Liver (tissue), 3 donors: ENCODE measurements at regions not wholly inside any gene's neighbourhood (a gene's known extent, or its start where the extent isn't known, plus 50 kb on each side); places are given as distances from the start of the nearest gene placed in this dataset.

Experiments used
- EGR1 ChIP-seq, 2 donors: IDR thresholded peaks; 2 replicates each; pipeline ENCODE4 v1.6.1; 2016 to 2018; ENCODE audit warnings: antibody characterized with exemption in 2 of 2, low read depth in 2 of 2
- FOXA1 ChIP-seq: IDR thresholded peaks from 2 replicates; pipeline ENCODE4 v1.6.1; 2016; ENCODE audit warnings: antibody characterized with exemption
- GABPA ChIP-seq, 2 donors: IDR thresholded peaks in 1 of 2; conservative IDR thresholded peaks in 1 of 2; 2 replicates each; pipeline ENCODE4 v1.6.1; 2016; ENCODE audit warnings: antibody characterized with exemption in 2 of 2, mild to moderate bottlenecking in 1 of 2, moderate library complexity in 1 of 2
- HNF4G ChIP-seq: IDR thresholded peaks from 2 replicates; pipeline ENCODE4 v1.6.1; 2016; ENCODE audit warnings: antibody characterized with exemption
- JUND ChIP-seq, 2 donors: IDR thresholded peaks; 2 replicates each; pipeline ENCODE4 v1.6.1; 2016; ENCODE audit warnings: antibody characterized with exemption in 2 of 2
- NR2F2 ChIP-seq: IDR thresholded peaks from 2 replicates; pipeline ENCODE4 v1.6.1; 2016; ENCODE audit warnings: antibody characterized with exemption
- RAD21 ChIP-seq, 2 donors: IDR thresholded peaks; 2 replicates each; pipeline ENCODE4 v1.6.1; 2016; ENCODE audit warnings: antibody characterized with exemption in 2 of 2, mild to moderate bottlenecking in 2 of 2
- RXRA ChIP-seq, 2 donors: IDR thresholded peaks; 2 replicates each; pipeline ENCODE4 v1.6.1; 2017 to 2018; ENCODE audit warnings: antibody characterized with exemption in 2 of 2, mild to moderate bottlenecking in 1 of 2
- SP1 ChIP-seq: IDR thresholded peaks from 2 replicates; pipeline ENCODE4 v1.6.1; 2018; ENCODE audit warnings: antibody characterized with exemption, mild to moderate bottlenecking
- TAF1 ChIP-seq: conservative IDR thresholded peaks from 2 replicates; pipeline ENCODE4 v1.6.1; 2016; ENCODE audit warnings: antibody characterized with exemption, mild to moderate bottlenecking
- TF ChIP-seq, protein P1 (sequence below): fragments of 150-350 bp; IDR thresholded peaks from 2 replicates; pipeline ENCODE4 v1.5.1; 2017; ENCODE audit warnings: improper control_type of control experiment, low read depth, low read length; ENCODE audit not compliant: missing input control
- TF ChIP-seq, protein P2 (sequence below): IDR thresholded peaks from 2 replicates; pipeline ENCODE4 v1.6.1; 2016; ENCODE audit warnings: antibody characterized with exemption
- TF ChIP-seq, protein P3 (sequence below): IDR thresholded peaks from 2 replicates; pipeline ENCODE4 v1.6.1; 2016; ENCODE audit warnings: antibody characterized with exemption, mild to moderate bottlenecking
- TF ChIP-seq, protein P4 (sequence below): IDR thresholded peaks from 2 replicates; pipeline ENCODE4 v1.6.1; 2016; ENCODE audit warnings: antibody characterized with exemption
- donor health status: healthy.
- donor health status: healthy.

DNA sequence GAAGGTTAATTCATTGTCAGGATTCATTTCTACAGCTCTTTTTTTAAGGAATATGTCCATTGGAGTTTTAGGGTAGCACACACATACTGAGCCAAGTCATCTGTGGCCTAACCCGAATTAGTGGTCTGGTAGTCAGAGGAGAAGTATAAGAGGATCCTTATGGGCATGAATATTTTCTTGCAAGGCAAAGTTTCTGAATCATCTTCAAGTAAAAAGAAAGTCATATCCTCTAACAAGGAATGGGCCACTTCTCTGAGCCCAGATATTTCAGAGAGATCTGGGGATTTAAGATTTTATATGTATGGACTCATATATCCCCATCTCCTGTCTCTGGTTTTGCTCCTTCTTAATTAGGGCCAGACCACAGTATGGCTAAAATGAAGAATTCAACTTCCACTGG, 99.2 kb upstream of the CDH8 start:
- TF ChIP-seq, protein P1, sequence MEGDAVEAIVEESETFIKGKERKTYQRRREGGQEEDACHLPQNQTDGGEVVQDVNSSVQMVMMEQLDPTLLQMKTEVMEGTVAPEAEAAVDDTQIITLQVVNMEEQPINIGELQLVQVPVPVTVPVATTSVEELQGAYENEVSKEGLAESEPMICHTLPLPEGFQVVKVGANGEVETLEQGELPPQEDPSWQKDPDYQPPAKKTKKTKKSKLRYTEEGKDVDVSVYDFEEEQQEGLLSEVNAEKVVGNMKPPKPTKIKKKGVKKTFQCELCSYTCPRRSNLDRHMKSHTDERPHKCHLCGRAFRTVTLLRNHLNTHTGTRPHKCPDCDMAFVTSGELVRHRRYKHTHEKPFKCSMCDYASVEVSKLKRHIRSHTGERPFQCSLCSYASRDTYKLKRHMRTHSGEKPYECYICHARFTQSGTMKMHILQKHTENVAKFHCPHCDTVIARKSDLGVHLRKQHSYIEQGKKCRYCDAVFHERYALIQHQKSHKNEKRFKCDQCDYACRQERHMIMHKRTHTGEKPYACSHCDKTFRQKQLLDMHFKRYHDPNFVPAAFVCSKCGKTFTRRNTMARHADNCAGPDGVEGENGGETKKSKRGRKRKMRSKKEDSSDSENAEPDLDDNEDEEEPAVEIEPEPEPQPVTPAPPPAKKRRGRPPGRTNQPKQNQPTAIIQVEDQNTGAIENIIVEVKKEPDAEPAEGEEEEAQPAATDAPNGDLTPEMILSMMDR = no peak
- TF ChIP-seq FOXA1 (no peak), JUND (IDR thresholded peaks at IDR 0.05) (no peak), GABPA (IDR thresholded peaks at IDR 0.05 in 1 of 2, conservative IDR thresholded peaks at IDR 0.05 in 1 of 2) (no peak), SP1 (no peak), RAD21 (IDR thresholded peaks at IDR 0.05) (no peak), TAF1 (no peak), RXRA (IDR thresholded peaks at IDR 0.05) (no peak), NR2F2 (no peak), HNF4G (no peak), EGR1 (IDR thresholded peaks at IDR 0.05; ENCODE audit: low read depth in 2 of 2) (no peak)
- TF ChIP-seq, protein P2, sequence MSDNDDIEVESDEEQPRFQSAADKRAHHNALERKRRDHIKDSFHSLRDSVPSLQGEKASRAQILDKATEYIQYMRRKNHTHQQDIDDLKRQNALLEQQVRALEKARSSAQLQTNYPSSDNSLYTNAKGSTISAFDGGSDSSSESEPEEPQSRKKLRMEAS = no peak
- TF ChIP-seq, protein P3, sequence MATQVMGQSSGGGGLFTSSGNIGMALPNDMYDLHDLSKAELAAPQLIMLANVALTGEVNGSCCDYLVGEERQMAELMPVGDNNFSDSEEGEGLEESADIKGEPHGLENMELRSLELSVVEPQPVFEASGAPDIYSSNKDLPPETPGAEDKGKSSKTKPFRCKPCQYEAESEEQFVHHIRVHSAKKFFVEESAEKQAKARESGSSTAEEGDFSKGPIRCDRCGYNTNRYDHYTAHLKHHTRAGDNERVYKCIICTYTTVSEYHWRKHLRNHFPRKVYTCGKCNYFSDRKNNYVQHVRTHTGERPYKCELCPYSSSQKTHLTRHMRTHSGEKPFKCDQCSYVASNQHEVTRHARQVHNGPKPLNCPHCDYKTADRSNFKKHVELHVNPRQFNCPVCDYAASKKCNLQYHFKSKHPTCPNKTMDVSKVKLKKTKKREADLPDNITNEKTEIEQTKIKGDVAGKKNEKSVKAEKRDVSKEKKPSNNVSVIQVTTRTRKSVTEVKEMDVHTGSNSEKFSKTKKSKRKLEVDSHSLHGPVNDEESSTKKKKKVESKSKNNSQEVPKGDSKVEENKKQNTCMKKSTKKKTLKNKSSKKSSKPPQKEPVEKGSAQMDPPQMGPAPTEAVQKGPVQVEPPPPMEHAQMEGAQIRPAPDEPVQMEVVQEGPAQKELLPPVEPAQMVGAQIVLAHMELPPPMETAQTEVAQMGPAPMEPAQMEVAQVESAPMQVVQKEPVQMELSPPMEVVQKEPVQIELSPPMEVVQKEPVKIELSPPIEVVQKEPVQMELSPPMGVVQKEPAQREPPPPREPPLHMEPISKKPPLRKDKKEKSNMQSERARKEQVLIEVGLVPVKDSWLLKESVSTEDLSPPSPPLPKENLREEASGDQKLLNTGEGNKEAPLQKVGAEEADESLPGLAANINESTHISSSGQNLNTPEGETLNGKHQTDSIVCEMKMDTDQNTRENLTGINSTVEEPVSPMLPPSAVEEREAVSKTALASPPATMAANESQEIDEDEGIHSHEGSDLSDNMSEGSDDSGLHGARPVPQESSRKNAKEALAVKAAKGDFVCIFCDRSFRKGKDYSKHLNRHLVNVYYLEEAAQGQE = no peak
- TF ChIP-seq, protein P4, sequence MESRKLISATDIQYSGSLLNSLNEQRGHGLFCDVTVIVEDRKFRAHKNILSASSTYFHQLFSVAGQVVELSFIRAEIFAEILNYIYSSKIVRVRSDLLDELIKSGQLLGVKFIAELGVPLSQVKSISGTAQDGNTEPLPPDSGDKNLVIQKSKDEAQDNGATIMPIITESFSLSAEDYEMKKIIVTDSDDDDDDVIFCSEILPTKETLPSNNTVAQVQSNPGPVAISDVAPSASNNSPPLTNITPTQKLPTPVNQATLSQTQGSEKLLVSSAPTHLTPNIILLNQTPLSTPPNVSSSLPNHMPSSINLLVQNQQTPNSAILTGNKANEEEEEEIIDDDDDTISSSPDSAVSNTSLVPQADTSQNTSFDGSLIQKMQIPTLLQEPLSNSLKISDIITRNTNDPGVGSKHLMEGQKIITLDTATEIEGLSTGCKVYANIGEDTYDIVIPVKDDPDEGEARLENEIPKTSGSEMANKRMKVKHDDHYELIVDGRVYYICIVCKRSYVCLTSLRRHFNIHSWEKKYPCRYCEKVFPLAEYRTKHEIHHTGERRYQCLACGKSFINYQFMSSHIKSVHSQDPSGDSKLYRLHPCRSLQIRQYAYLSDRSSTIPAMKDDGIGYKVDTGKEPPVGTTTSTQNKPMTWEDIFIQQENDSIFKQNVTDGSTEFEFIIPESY = no peak
